Astrocyte of the spinal cord (primary cell): ENCODE measurements at regions not wholly inside any gene's neighbourhood (a gene's known extent, or its start where the extent isn't known, plus 50 kb on each side); places are given as distances from the start of the nearest gene placed in this dataset.
"Not testable (repeated sequence)": the region's sequence is repeated elsewhere in the genome, so short reads cannot be mapped to it uniquely, and the experiment has no call there.

Source experiments
- DNase-seq: peaks from one replicate; pipeline ENCODE4 v3.0.0; 2011; ENCODE audit warnings: low read depth, low spot score
- H3K4me3 ChIP-seq: 2 replicates; pipeline ENCODE4 v1.5.1; 2011; ENCODE audit warnings: low read depth, mild to moderate bottlenecking, low read length, moderate library complexity
- in situ Hi-C: cut with HindIII; loops from 2 replicates; pipeline ENCODE4 v1.10.0; 2017; ENCODE audit warnings: low sequenced_read_pairs
- TF ChIP-seq, protein P1 (sequence below): IDR thresholded peaks from 2 replicates; pipeline ENCODE4 v1.5.1; 2012; ENCODE audit warnings: low read depth, mild to moderate bottlenecking, low read length, inconsistent platforms

DNA sequence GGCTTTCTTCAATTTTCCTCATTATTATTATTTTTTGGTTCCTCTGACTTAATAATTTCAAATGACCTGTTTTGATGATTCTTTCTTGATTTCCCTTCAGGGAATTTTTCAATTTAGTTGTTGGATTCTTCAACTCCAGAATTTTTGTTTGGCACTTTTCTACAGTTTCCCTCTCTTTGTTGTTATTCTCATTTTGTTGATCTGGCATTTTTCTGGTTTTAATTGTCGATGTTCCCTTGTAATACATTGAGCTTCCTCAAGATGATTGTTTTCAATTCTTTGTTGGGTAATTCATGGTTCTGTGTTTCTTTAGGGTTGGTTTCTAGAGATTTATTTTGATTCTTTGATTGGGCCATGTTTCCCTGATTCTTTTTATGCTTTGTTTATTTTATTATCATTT is 67.8 kb upstream of the DNAJC1 start:
- H3K4me3 ChIP-seq, result no peak overlapping the region
- TF ChIP-seq, protein P1, sequence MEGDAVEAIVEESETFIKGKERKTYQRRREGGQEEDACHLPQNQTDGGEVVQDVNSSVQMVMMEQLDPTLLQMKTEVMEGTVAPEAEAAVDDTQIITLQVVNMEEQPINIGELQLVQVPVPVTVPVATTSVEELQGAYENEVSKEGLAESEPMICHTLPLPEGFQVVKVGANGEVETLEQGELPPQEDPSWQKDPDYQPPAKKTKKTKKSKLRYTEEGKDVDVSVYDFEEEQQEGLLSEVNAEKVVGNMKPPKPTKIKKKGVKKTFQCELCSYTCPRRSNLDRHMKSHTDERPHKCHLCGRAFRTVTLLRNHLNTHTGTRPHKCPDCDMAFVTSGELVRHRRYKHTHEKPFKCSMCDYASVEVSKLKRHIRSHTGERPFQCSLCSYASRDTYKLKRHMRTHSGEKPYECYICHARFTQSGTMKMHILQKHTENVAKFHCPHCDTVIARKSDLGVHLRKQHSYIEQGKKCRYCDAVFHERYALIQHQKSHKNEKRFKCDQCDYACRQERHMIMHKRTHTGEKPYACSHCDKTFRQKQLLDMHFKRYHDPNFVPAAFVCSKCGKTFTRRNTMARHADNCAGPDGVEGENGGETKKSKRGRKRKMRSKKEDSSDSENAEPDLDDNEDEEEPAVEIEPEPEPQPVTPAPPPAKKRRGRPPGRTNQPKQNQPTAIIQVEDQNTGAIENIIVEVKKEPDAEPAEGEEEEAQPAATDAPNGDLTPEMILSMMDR, result no peak
- in situ Hi-C loops, result no loop called here
- no peak for DNase-seq

- in situ Hi-C loops, result no loop called here
- TF ChIP-seq, protein P1, result no peak
- H3K4me3 ChIP-seq, result no peak overlapping the region
- DNase-seq, result no peak
Measured at GRCh38 chr10:22067091-22067490, 63.6 kb upstream of the DNAJC1 start.

DNA sequence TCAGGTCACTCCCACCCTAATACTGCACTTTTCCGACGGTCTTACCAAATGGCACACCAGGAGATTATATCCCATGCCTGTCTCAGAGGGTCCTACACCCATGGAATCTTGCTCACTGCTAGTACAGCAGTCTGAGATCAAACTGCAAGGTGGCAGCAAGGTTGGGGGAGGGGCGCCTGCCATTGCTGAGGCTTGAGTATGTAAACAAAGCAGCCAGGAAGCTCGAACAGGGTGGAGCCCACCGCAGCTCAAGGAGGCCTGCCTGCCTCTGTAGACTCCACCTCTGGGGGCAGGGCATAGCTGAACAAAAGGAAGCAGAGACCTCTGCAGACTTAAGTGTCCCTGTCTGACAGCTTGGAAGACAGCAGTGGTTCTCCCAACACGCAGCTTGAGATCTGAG is 57.5 kb upstream of the DNAJC1 start:
- in situ Hi-C loops, DNase-seq, H3K4me3 ChIP-seq: not testable (repeated sequence)

GRCh38 chr10:22058201-22058600 is 54.7 kb upstream of the DNAJC1 start:
- H3K4me3 ChIP-seq, result no peak overlapping the region
- in situ Hi-C loops, result no loop called here
- TF ChIP-seq, protein P1, result no peak
- no peak for DNase-seq

GRCh38 chr10:22054961-22055360 is 51.4 kb upstream of the DNAJC1 start:
- no peak overlapping the region for H3K4me3 ChIP-seq
- TF ChIP-seq, protein P1, result no peak
- no peak for DNase-seq
- in situ Hi-C loops, result no loop called here
